ENCODE measurements at regions not wholly inside any gene's neighbourhood (a gene's known extent, or its start where the extent isn't known, plus 50 kb on each side); places are given as distances from the start of the nearest gene placed in this dataset.

DNA sequence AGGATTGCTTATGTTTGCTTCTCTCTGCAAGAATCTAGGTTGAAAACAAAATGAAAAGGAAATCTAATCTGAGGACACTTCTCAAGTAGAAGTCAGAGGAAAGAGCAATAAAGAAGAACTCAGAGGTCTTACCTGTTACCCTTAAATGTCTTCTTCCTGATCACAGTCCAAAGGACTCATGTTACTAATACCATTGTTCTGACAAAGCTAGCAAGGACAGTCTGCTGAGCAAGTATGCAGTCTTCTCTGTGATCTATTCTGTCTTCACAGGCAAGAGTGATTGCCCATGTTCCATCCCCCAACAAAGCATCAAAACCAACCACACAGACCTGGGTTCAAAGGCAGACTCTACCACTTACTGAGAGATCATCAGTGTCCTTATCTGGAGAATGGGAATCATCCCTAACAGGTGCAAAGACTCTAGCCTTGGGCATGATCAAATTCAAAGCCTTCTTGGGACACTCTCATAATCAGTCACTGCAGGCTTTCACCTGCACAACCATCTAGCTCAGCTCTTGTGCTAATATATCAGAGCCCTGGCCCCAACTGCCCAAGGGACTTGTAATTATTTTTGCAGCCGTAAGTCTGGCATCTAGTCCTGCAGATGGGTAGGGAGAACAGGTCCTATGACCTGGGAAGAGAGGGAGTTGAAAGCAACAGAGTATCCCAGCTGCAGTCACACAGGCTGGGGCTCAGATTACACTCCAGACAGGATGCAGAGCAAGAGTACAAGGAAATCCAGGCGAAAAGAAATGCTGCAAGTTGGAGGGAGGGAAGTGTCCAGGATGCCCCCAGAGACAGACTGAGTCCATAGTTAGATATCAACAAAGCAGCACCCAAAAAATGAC, 97.9 kb upstream of the NUDT4 start:
- Mint-ChIP-seq H3K36me3 (ENCODE audit: low read depth, unreplicated experiment) (no peaks in the 10 kb centered on the region), H3K27me3 (ENCODE audit: unreplicated experiment) (peaks cover 4% of the 10 kb centered on the region), H3K4me1 (ENCODE audit: unreplicated experiment) (peaks cover 15% of the 10 kb centered on the region), H3K9me3 (ENCODE audit: unreplicated experiment) (no peaks in the 10 kb centered on the region), H3K4me3 (ENCODE audit: unreplicated experiment) (peak overlapping the region; percentile 51), H3K27ac (ENCODE audit: unreplicated experiment) (peak overlapping the region; percentile 0)
- TF ChIP-seq CTCF (IDR thresholded peaks at IDR 0.05; ENCODE audit: unreplicated experiment): no peak
- peak; percentile 8 for DNase-seq (ENCODE audit: low spot score)

DNA sequence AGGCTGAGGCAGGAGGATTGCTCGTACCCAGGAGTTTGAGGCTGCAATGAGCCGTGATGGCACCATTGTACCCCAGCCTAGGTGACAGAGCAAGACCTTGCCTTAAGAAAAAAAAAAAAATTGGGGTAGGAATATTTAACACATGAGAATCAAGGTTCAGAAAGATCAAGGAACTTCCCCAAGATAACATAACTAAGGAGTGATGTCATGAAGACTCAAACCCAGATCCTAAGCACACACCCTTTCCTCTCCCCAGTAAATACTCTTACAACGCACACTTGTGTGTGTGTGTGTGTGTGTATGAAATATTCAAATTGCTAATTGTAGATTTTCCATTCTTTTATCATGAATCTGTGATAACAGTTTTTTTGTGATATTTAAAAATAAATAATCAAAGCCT, 90.6 kb upstream of the NUDT4 start:
- Mint-ChIP-seq H3K4me1 (ENCODE audit: unreplicated experiment) (no peaks in the 10 kb centered on the region), H3K27ac (ENCODE audit: unreplicated experiment) (no peak overlapping the region), H3K36me3 (ENCODE audit: low read depth, unreplicated experiment) (no peaks in the 10 kb centered on the region), H3K4me3 (ENCODE audit: unreplicated experiment) (no peak overlapping the region), H3K27me3 (ENCODE audit: unreplicated experiment) (peaks cover 2% of the 10 kb centered on the region), H3K9me3 (ENCODE audit: unreplicated experiment) (no peaks in the 10 kb centered on the region)
- TF ChIP-seq CTCF (IDR thresholded peaks at IDR 0.05; ENCODE audit: unreplicated experiment): no peak
- DNase-seq (ENCODE audit: low spot score): no peak

- no peak for DNase-seq (ENCODE audit: low spot score)
- Mint-ChIP-seq H3K9me3 (ENCODE audit: unreplicated experiment) (no peaks in the 10 kb centered on the region), H3K27ac (ENCODE audit: unreplicated experiment) (no peak overlapping the region), H3K4me3 (ENCODE audit: unreplicated experiment) (no peak overlapping the region), H3K4me1 (ENCODE audit: unreplicated experiment) (no peaks in the 10 kb centered on the region), H3K27me3 (ENCODE audit: unreplicated experiment) (peaks cover 2% of the 10 kb centered on the region), H3K36me3 (ENCODE audit: low read depth, unreplicated experiment) (no peaks in the 10 kb centered on the region)
- no peak for TF ChIP-seq CTCF (IDR thresholded peaks at IDR 0.05; ENCODE audit: unreplicated experiment)
Measured at GRCh38 chr12:93288626-93289025, 89.1 kb upstream of the NUDT4 start.

DNA sequence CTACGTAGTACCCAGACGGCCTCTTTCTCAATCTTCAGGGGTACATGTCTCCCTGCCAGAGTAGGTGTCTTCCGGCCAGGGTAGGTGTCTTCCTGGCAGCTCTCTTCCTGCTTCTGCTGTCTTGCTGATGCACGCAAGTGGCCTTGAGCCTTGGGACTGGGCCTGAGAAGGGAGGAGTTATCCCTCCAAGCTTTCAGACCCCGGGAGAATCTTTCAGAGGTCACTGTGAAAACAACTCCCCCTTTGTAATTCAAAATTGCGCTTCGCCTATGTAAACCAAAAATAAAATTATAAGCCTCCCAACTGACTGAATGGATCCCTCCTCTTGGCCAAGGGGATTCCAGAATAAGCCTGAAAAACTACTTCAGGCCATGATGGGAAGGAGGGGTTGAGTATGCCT, 87.3 kb upstream of the NUDT4 start:
- H3K27ac Mint-ChIP-seq (ENCODE audit: unreplicated experiment): no peak overlapping the region
- no peak overlapping the region for H3K4me3 Mint-ChIP-seq (ENCODE audit: unreplicated experiment)
- TF ChIP-seq CTCF (IDR thresholded peaks at IDR 0.05; ENCODE audit: unreplicated experiment): no peak
- DNase-seq (ENCODE audit: low spot score): no peak
- no peaks in the 10 kb centered on the region for H3K27me3 Mint-ChIP-seq (ENCODE audit: unreplicated experiment)
- no peaks in the 10 kb centered on the region for H3K36me3 Mint-ChIP-seq (ENCODE audit: low read depth, unreplicated experiment)
- H3K4me1 Mint-ChIP-seq (ENCODE audit: unreplicated experiment): no peaks in the 10 kb centered on the region
- H3K9me3 Mint-ChIP-seq (ENCODE audit: unreplicated experiment): no peaks in the 10 kb centered on the region

DNA sequence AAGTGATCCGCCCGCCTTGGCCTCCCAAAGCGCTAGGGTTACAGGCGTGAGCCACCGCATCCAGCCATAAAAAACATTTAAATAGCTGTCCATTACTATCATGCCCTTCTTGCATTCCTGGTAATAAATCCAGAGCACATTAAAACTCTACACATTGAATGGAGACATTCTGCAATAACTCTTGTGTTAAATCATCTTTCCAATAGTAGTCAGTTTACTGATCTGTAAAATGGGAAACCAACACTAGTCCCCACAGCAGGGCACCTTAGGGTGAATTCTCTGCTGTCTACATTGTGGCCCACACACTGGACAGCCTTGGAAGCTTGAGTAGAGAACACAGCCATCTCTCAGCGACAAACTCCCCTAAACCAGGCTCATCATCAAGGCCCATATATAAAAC, 85.5 kb upstream of the NUDT4 start:
- DNase-seq (ENCODE audit: low spot score): no peak
- Mint-ChIP-seq H3K36me3 (ENCODE audit: low read depth, unreplicated experiment) (no peaks in the 10 kb centered on the region), H3K27me3 (ENCODE audit: unreplicated experiment) (peaks cover 1% of the 10 kb centered on the region)

More for the DNA sequence above, 85.5 kb upstream of the NUDT4 start:
- no peaks in the 10 kb centered on the region for H3K9me3 Mint-ChIP-seq (ENCODE audit: unreplicated experiment)
- H3K27ac Mint-ChIP-seq (ENCODE audit: unreplicated experiment): no peak overlapping the region
- H3K4me1 Mint-ChIP-seq (ENCODE audit: unreplicated experiment): peaks cover 4% of the 10 kb centered on the region
- no peak for TF ChIP-seq CTCF (IDR thresholded peaks at IDR 0.05; ENCODE audit: unreplicated experiment)
- no peak overlapping the region for H3K4me3 Mint-ChIP-seq (ENCODE audit: unreplicated experiment)

All from endothelial cell (in vitro differentiated cells).